ENCODE measurements at regions not wholly inside any gene's neighbourhood (a gene's known extent, or its start where the extent isn't known, plus 50 kb on each side); places are given as distances from the start of the nearest gene placed in this dataset.

- Histone ChIP-seq H3K4me3 (no peak overlapping the region), H3K27ac (no peak overlapping the region), H3K27me3 (no peaks in the 10 kb centered on the region), H3K9me3 (replicated peaks in 1 of 3) (no peaks in the 10 kb centered on the region), H3K4me1 (replicated peaks in 1 of 2) (no peaks in the 10 kb centered on the region), H3K36me3 (replicated peaks in 1 of 2) (no peaks in the 10 kb centered on the region)
- no peak for DNase-seq
- TF ChIP-seq CTCF (IDR thresholded peaks at IDR 0.05) (no peak), POLR2A (IDR thresholded peaks at IDR 0.05) (no peak)
- WGBS, 4 donors = 54 to 71% (median 66%) methylated on average over 2 of the region's 2 CpGs
- intact Hi-C loops (cut with DNase I) = no loop called here
These were observed 618.0 kb downstream of the TFAP2A start for GRCh38 chr6:9796827-9797226.

- H3K4me3 ChIP-seq = no peak overlapping the region
- no peaks in the 10 kb centered on the region for H3K27me3 ChIP-seq
- WGBS, 4 donors = 14 to 19% (median 16%) methylated on average over 5 of the region's 5 CpGs
- H3K36me3 ChIP-seq (replicated peaks in 1 of 2) = no peaks in the 10 kb centered on the region
- H3K27ac ChIP-seq = no peak overlapping the region
- no peaks in the 10 kb centered on the region for H3K9me3 ChIP-seq (replicated peaks in 1 of 3)
- H3K4me1 ChIP-seq (replicated peaks in 1 of 2) = no peaks in the 10 kb centered on the region
- TF ChIP-seq POLR2A (IDR thresholded peaks at IDR 0.05) (no peak), CTCF (IDR thresholded peaks at IDR 0.05) (no peak)
- intact Hi-C loops (cut with DNase I) = no loop called here
- DNase-seq = no peak
These were observed 619.0 kb downstream of the TFAP2A start for GRCh38 chr6:9795880-9796279.

GRCh38 chr6:9789201-9789600 is 625.7 kb downstream of the TFAP2A start:
- no peaks in the 10 kb centered on the region for H3K9me3 ChIP-seq (replicated peaks in 1 of 3)
- 40 to 65% (median 46%) methylated on average over 3 of the region's 3 CpGs for whole genome bisulfite sequencing, 4 donors
- DNase-seq = no peak
- H3K27me3 ChIP-seq = no peaks in the 10 kb centered on the region
- H3K36me3 ChIP-seq (replicated peaks in 1 of 2) = no peaks in the 10 kb centered on the region
- H3K4me3 ChIP-seq = no peak overlapping the region
- H3K27ac ChIP-seq = no peak overlapping the region
- intact Hi-C loops (cut with DNase I) = no loop called here
- H3K4me1 ChIP-seq (replicated peaks in 1 of 2) = no peaks in the 10 kb centered on the region
- TF ChIP-seq CTCF (IDR thresholded peaks at IDR 0.05) (no peak), POLR2A (IDR thresholded peaks at IDR 0.05) (no peak)

- WGBS, 4 donors = 44 to 64% (median 52%) methylated on average over 3 of the region's 3 CpGs
- H3K4me1 ChIP-seq (replicated peaks in 1 of 2) = no peaks in the 10 kb centered on the region
These were observed 630.1 kb downstream of the TFAP2A start for GRCh38 chr6:9784786-9785185.

GRCh38 chr6:9783567-9783966 is 631.3 kb downstream of the TFAP2A start:
- no peak for DNase-seq
- Histone ChIP-seq H3K36me3 (replicated peaks in 1 of 2) (no peaks in the 10 kb centered on the region), H3K27me3 (no peaks in the 10 kb centered on the region), H3K9me3 (replicated peaks in 1 of 3) (no peaks in the 10 kb centered on the region), H3K27ac (no peak overlapping the region), H3K4me1 (replicated peaks in 1 of 2) (no peaks in the 10 kb centered on the region), H3K4me3 (no peak overlapping the region)
- intact Hi-C loops (cut with DNase I) = no loop called here
- TF ChIP-seq POLR2A (IDR thresholded peaks at IDR 0.05) (no peak), CTCF (IDR thresholded peaks at IDR 0.05) (no peak)
- WGBS, 4 donors = 49 to 71% (median 66%) methylated on average over 6 of the region's 6 CpGs

More at GRCh38 chr6:9784786-9785185, 630.1 kb downstream of the TFAP2A start:
- no peak for DNase-seq
- TF ChIP-seq POLR2A (IDR thresholded peaks at IDR 0.05) = no peak
- intact Hi-C loops (cut with DNase I) = no loop called here
- Histone ChIP-seq H3K4me3 (no peak overlapping the region), H3K27ac (no peak overlapping the region), H3K36me3 (replicated peaks in 1 of 2) (no peaks in the 10 kb centered on the region), H3K27me3 (no peaks in the 10 kb centered on the region), H3K9me3 (replicated peaks in 1 of 3) (no peaks in the 10 kb centered on the region)
